ENCODE measurements at regions not wholly inside any gene's neighbourhood (a gene's known extent, or its start where the extent isn't known, plus 50 kb on each side); places are given as distances from the start of the nearest gene placed in this dataset.

- no peaks in the 10 kb centered on the region for H3K4me1 ChIP-seq (ENCODE audit: low read depth, poor library complexity, severe bottlenecking)
- H3K79me2 ChIP-seq (ENCODE audit: insufficient read depth, low read depth), result no peaks in the 10 kb centered on the region
- H2AFZ ChIP-seq (ENCODE audit: low read depth), result no peak overlapping the region
- no peaks in the 10 kb centered on the region for H3K36me3 ChIP-seq (ENCODE audit: insufficient read depth)
- no peak for TF ChIP-seq CTCF (conservative IDR thresholded peaks at IDR 0.05; ENCODE audit: low read depth, low read length)
- no peak overlapping the region for H3K4me3 ChIP-seq (IDR thresholded peaks at IDR 0.05; ENCODE audit: insufficient read depth, low read depth, low read length)
- no peak overlapping the region for H3K9ac ChIP-seq
- H3K27ac ChIP-seq, result no peak overlapping the region
- peaks cover 50% of the 10 kb centered on the region for H3K27me3 ChIP-seq (ENCODE audit: insufficient read depth, low read depth)
- no peak overlapping the region for H3K4me2 ChIP-seq
- no peaks in the 10 kb centered on the region for H4K20me1 ChIP-seq (ENCODE audit: insufficient read depth)
Measured at GRCh38 chr16:85520853-85521521, 92.1 kb upstream of the GSE1 start.

- Histone ChIP-seq H3K36me3 (ENCODE audit: insufficient read depth) (no peaks in the 10 kb centered on the region), H3K4me3 (IDR thresholded peaks at IDR 0.05; ENCODE audit: insufficient read depth, low read depth, low read length) (no peak overlapping the region), H3K9ac (no peak overlapping the region), H2AFZ (ENCODE audit: low read depth) (no peak overlapping the region), H3K4me1 (ENCODE audit: low read depth, poor library complexity, severe bottlenecking) (no peaks in the 10 kb centered on the region), H4K20me1 (ENCODE audit: insufficient read depth) (no peaks in the 10 kb centered on the region), H3K27me3 (ENCODE audit: insufficient read depth, low read depth) (peaks cover 54% of the 10 kb centered on the region), H3K27ac (no peak overlapping the region), H3K79me2 (ENCODE audit: insufficient read depth, low read depth) (no peaks in the 10 kb centered on the region), H3K4me2 (no peak overlapping the region)
- no peak for TF ChIP-seq CTCF (conservative IDR thresholded peaks at IDR 0.05; ENCODE audit: low read depth, low read length)
Measured at GRCh38 chr16:85521552-85522307, 91.4 kb upstream of the GSE1 start.

- Histone ChIP-seq H3K36me3 (ENCODE audit: insufficient read depth) (no peaks in the 10 kb centered on the region), H3K4me1 (ENCODE audit: low read depth, poor library complexity, severe bottlenecking) (no peaks in the 10 kb centered on the region), H3K4me2 (no peak overlapping the region), H3K79me2 (ENCODE audit: insufficient read depth, low read depth) (no peaks in the 10 kb centered on the region), H3K27me3 (ENCODE audit: insufficient read depth, low read depth) (peaks cover 54% of the 10 kb centered on the region), H3K9ac (no peak overlapping the region), H3K4me3 (IDR thresholded peaks at IDR 0.05; ENCODE audit: insufficient read depth, low read depth, low read length) (no peak overlapping the region), H2AFZ (ENCODE audit: low read depth) (no peak overlapping the region), H3K27ac (no peak overlapping the region), H4K20me1 (ENCODE audit: insufficient read depth) (no peaks in the 10 kb centered on the region)
- TF ChIP-seq CTCF (conservative IDR thresholded peaks at IDR 0.05; ENCODE audit: low read depth, low read length), result no peak
Measured at GRCh38 chr16:85522308-85522841, 90.7 kb upstream of the GSE1 start.

- no peak overlapping the region for H3K27ac ChIP-seq
- no peaks in the 10 kb centered on the region for H3K36me3 ChIP-seq (ENCODE audit: insufficient read depth)
- no peaks in the 10 kb centered on the region for H4K20me1 ChIP-seq (ENCODE audit: insufficient read depth)
- no peak overlapping the region for H3K4me3 ChIP-seq (IDR thresholded peaks at IDR 0.05; ENCODE audit: insufficient read depth, low read depth, low read length)
- no peak overlapping the region for H3K9ac ChIP-seq
- no peaks in the 10 kb centered on the region for H3K79me2 ChIP-seq (ENCODE audit: insufficient read depth, low read depth)
- TF ChIP-seq CTCF (conservative IDR thresholded peaks at IDR 0.05; ENCODE audit: low read depth, low read length), result no peak
- peaks cover 54% of the 10 kb centered on the region for H3K27me3 ChIP-seq (ENCODE audit: insufficient read depth, low read depth)
- no peak overlapping the region for H3K4me2 ChIP-seq
- no peaks in the 10 kb centered on the region for H3K4me1 ChIP-seq (ENCODE audit: low read depth, poor library complexity, severe bottlenecking)
- no peak overlapping the region for H2AFZ ChIP-seq (ENCODE audit: low read depth)
Measured at GRCh38 chr16:85522842-85523601, 90.1 kb upstream of the GSE1 start.

All from KMS-11 (cell line).